GM21381 (cell line): ENCODE measurements at regions not wholly inside any gene's neighbourhood (a gene's known extent, or its start where the extent isn't known, plus 50 kb on each side); places are given as distances from the start of the nearest gene placed in this dataset.
"Not testable (repeated sequence)": the region's sequence is repeated elsewhere in the genome, so short reads cannot be mapped to it uniquely, and the experiment has no call there.

Source experiments
- ATAC-seq: cut with Tn5 transposase; IDR thresholded peaks from one replicate; pipeline ENCODE4 v1.9.1; 2021; ENCODE audit warnings: mild to moderate bottlenecking, moderate library complexity; ENCODE audit not compliant: unreplicated experiment

GRCh38 chr12:46629331-46630229 is 196.2 kb downstream of the SLC38A4 start:
- no peak for ATAC-seq

GRCh38 chr12:46628176-46628575 is 197.6 kb downstream of the SLC38A4 start:
- ATAC-seq, result no peak

- no peak for ATAC-seq
These were observed 198.1 kb downstream of the SLC38A4 start for GRCh38 chr12:46627686-46628085.

GRCh38 chr12:46619474-46619873 is 206.3 kb downstream of the SLC38A4 start:
- not testable (repeated sequence) for ATAC-seq

GRCh38 chr12:46617737-46618136 is 208.1 kb downstream of the SLC38A4 start:
- ATAC-seq, result not testable (repeated sequence)

GRCh38 chr12:46617167-46617566 is 208.6 kb downstream of the SLC38A4 start:
- ATAC-seq, result no peak

GRCh38 chr12:46610754-46611153 is 215.0 kb downstream of the SLC38A4 start:
- no peak for ATAC-seq

- ATAC-seq, result no peak
These were observed 216.1 kb downstream of the SLC38A4 start for GRCh38 chr12:46609674-46610073.

- ATAC-seq, result no peak
These were observed 216.5 kb downstream of the SLC38A4 start for GRCh38 chr12:46609273-46609623.

GRCh38 chr12:46608431-46609272 is 217.1 kb downstream of the SLC38A4 start:
- ATAC-seq, result no peak

- no peak for ATAC-seq
These were observed 221.1 kb downstream of the SLC38A4 start for GRCh38 chr12:46604684-46605083.

- ATAC-seq, result no peak
These were observed 221.9 kb downstream of the SLC38A4 start for GRCh38 chr12:46603776-46604456.

GRCh38 chr12:46602474-46602873 is 223.3 kb downstream of the SLC38A4 start:
- no peak for ATAC-seq

- ATAC-seq, result no peak
These were observed 218.6 kb upstream of the SLC38A2 start for GRCh38 chr12:46590991-46591703.

- no peak for ATAC-seq
These were observed 213.5 kb upstream of the SLC38A2 start for GRCh38 chr12:46585854-46586621.

GRCh38 chr12:46584098-46584497 is 211.5 kb upstream of the SLC38A2 start:
- ATAC-seq, result not testable (repeated sequence)

GRCh38 chr12:46581990-46582389 is 209.4 kb upstream of the SLC38A2 start:
- ATAC-seq, result not testable (repeated sequence)

GRCh38 chr12:46580445-46580844 is 207.9 kb upstream of the SLC38A2 start:
- no peak for ATAC-seq

GRCh38 chr12:46579474-46579873 is 206.9 kb upstream of the SLC38A2 start:
- ATAC-seq, result no peak
